MM.1S (cell line): ENCODE measurements at regions not wholly inside any gene's neighbourhood (a gene's known extent, or its start where the extent isn't known, plus 50 kb on each side); places are given as distances from the start of the nearest gene placed in this dataset.

Source experiments
- DNase-seq: peaks from one replicate; pipeline ENCODE4 v3.0.0-alpha.2; 2015
- H2AFZ ChIP-seq: fragments of 300-600 bp; sonication (generic); 2 replicates; pipeline ENCODE4 v1.6.0; 2016; ENCODE audit warnings: antibody characterized with exemption, low read length
- H3F3A ChIP-seq: fragments of 300-600 bp; sonication (generic); 2 replicates; pipeline ENCODE4 v1.6.1; 2016; ENCODE audit warnings: mild to moderate bottlenecking, antibody characterized with exemption, low read length, moderate library complexity, mixed read lengths; ENCODE audit not compliant: insufficient read depth
- H3K27ac ChIP-seq: fragments of 300-600 bp; sonication (generic); 2 replicates; pipeline ENCODE4 v1.5.1; 2016; ENCODE audit warnings: mild to moderate bottlenecking, low read length
- H3K27me3 ChIP-seq: fragments of 300-600 bp; sonication (generic); replicated peaks from 2 replicates; pipeline ENCODE4 v1.6.0; 2016; ENCODE audit warnings: low read length; ENCODE audit not compliant: insufficient read depth
- H3K36me3 ChIP-seq: fragments of 300-600 bp; sonication (generic); replicated peaks from 2 replicates; pipeline ENCODE4 v1.6.1; 2016; ENCODE audit warnings: mild to moderate bottlenecking, low read length, mixed read lengths; ENCODE audit not compliant: insufficient read depth
- H3K4me1 ChIP-seq: fragments of 300-600 bp; sonication (generic); 2 replicates; pipeline ENCODE4 v1.6.1; 2016; ENCODE audit warnings: low read length, mixed read lengths
- H3K4me2 ChIP-seq: fragments of 300-600 bp; sonication (generic); 2 replicates; pipeline ENCODE4 v1.6.0; 2016; ENCODE audit warnings: low read depth, low read length
- H3K4me3 ChIP-seq: fragments of 300-600 bp; sonication (generic); 2 replicates; pipeline ENCODE4 v1.5.1; 2016; ENCODE audit warnings: low read length, mixed read lengths
- H3K79me2 ChIP-seq: fragments of 300-600 bp; sonication (generic); 2 replicates; pipeline ENCODE4 v1.6.1; 2016; ENCODE audit warnings: mixed run types, low read length, mixed read lengths
- H3K9ac ChIP-seq: fragments of 300-600 bp; sonication (generic); 2 replicates; pipeline ENCODE4 v1.6.1; 2016; ENCODE audit warnings: low read length, mixed read lengths
- H3K9me2 ChIP-seq: fragments of 300-600 bp; sonication (generic); replicated peaks from 2 replicates; pipeline ENCODE4 v1.6.1; 2016; ENCODE audit warnings: mild to moderate bottlenecking, low read length, mixed read lengths; ENCODE audit not compliant: insufficient read depth
- H3K9me3 ChIP-seq: fragments of 300-600 bp; sonication (generic); replicated peaks from 2 replicates; pipeline ENCODE4 v1.6.1; 2016; ENCODE audit warnings: mild to moderate bottlenecking, low read length, mixed read lengths; ENCODE audit not compliant: insufficient read depth
- H4K20me1 ChIP-seq: fragments of 300-600 bp; sonication (generic); 2 replicates; pipeline ENCODE4 v1.6.1; 2016; ENCODE audit warnings: mild to moderate bottlenecking, low read length, moderate library complexity, mixed read lengths; ENCODE audit not compliant: insufficient read depth
- CTCF ChIP-seq: fragments of 300-600 bp; sonication (generic); IDR thresholded peaks from 2 replicates; pipeline ENCODE4 v1.5.1; 2016; ENCODE audit warnings: antibody characterized with exemption, low read length, mixed read lengths
- EZH2 ChIP-seq: fragments of 300-600 bp; sonication (generic); optimal IDR thresholded peaks from 2 replicates; pipeline ENCODE3; 2017; ENCODE audit warnings: low read depth, mild to moderate bottlenecking, antibody characterized with exemption, low read length, mixed read lengths
- EZH2phosphoT487 ChIP-seq: fragments of 300-600 bp; sonication (generic); IDR thresholded peaks from 2 replicates; pipeline ENCODE4 v1.6.1; 2018; ENCODE audit warnings: antibody characterized with exemption, low read length

- Histone ChIP-seq H3K9me2 (no peaks in the 10 kb centered on the region), H3K36me3 (no peaks in the 10 kb centered on the region), H4K20me1 (no peaks in the 10 kb centered on the region), H3K4me1 (no peaks in the 10 kb centered on the region), H3K9ac (no peak overlapping the region), H3K27ac (no peak overlapping the region), H3K27me3 (no peaks in the 10 kb centered on the region), H3K4me2 (no peak overlapping the region), H3K79me2 (no peaks in the 10 kb centered on the region), H3K9me3 (no peaks in the 10 kb centered on the region), H2AFZ (no peak overlapping the region), H3F3A (no peaks in the 10 kb centered on the region), H3K4me3 (no peak overlapping the region)
- DNase-seq, result no peak
- TF ChIP-seq EZH2, result no peak
- no peak for TF ChIP-seq EZH2phosphoT487
- TF ChIP-seq CTCF, result no peak
Observed at GRCh38 chr16:82454566-82454965, 172.2 kb upstream of the CDH13 start.

- no peaks in the 10 kb centered on the region for H3K9me2 ChIP-seq
- no peak overlapping the region for H2AFZ ChIP-seq
- no peaks in the 10 kb centered on the region for H3K27me3 ChIP-seq
- no peak overlapping the region for H3K4me2 ChIP-seq
- H3K9ac ChIP-seq, result no peak overlapping the region
- H3K79me2 ChIP-seq, result no peaks in the 10 kb centered on the region
- TF ChIP-seq CTCF (no peak), EZH2 (no peak), EZH2phosphoT487 (no peak)
- no peaks in the 10 kb centered on the region for H3K36me3 ChIP-seq
- H3K9me3 ChIP-seq, result no peaks in the 10 kb centered on the region
- H4K20me1 ChIP-seq, result no peaks in the 10 kb centered on the region
- DNase-seq, result no peak
- no peak overlapping the region for H3K4me3 ChIP-seq
- no peaks in the 10 kb centered on the region for H3F3A ChIP-seq
- H3K27ac ChIP-seq, result no peak overlapping the region
- no peaks in the 10 kb centered on the region for H3K4me1 ChIP-seq
Observed at GRCh38 chr16:82454152-82454551, 172.6 kb upstream of the CDH13 start.

GRCh38 chr16:82452004-82452756, 174.6 kb upstream of the CDH13 start:
- TF ChIP-seq EZH2, result no peak
- no peak for TF ChIP-seq EZH2phosphoT487
- no peak for TF ChIP-seq CTCF
- Histone ChIP-seq H3K36me3 (no peaks in the 10 kb centered on the region), H3K4me3 (no peak overlapping the region), H3K27ac (no peak overlapping the region), H3F3A (no peaks in the 10 kb centered on the region), H4K20me1 (no peaks in the 10 kb centered on the region), H3K4me1 (no peaks in the 10 kb centered on the region), H2AFZ (no peak overlapping the region), H3K9ac (no peak overlapping the region), H3K79me2 (no peaks in the 10 kb centered on the region), H3K9me3 (no peaks in the 10 kb centered on the region), H3K27me3 (no peaks in the 10 kb centered on the region), H3K4me2 (no peak overlapping the region), H3K9me2 (no peaks in the 10 kb centered on the region)
- no peak for DNase-seq
